IMR-90 (cell line): ENCODE measurements at regions not wholly inside any gene's neighbourhood (a gene's known extent, or its start where the extent isn't known, plus 50 kb on each side); places are given as distances from the start of the nearest gene placed in this dataset.

Source experiments
- ATAC-seq: fragments of 200-7000 bp; cut with Tn5 transposase; 2 replicates; pipeline ENCODE4 v1.9.1; 2020; ENCODE audit warnings: low read depth, mild to moderate bottlenecking, moderate library complexity
- BruUV-seq: library from RNA; stranded (reverse); fragments of 400-500 nt; replicated peaks from 2 replicates; lab custom pipeline; 2021; lab: Mats Ljungman, UMichigan
- CTCF ChIA-PET: fragments of 300-600 bp; formaldehyde crosslinking; extraction: SDS; loops from one replicate; lab custom pipeline; 2021; ENCODE audit warnings: antibody characterized with exemption; lab: Yijun Ruan, JAX
- POLR2A ChIA-PET: fragments of 300-600 bp; sonication (Branson Sonifier 250); formaldehyde crosslinking; loops from one replicate; lab custom pipeline; 2022; ENCODE audit warnings: antibody characterized with exemption; ENCODE audit not compliant: unreplicated experiment; lab: Charles Lee
- DNase-seq: peaks from one replicate; pipeline ENCODE4 v3.0.0; 2013
- H2AFZ ChIP-seq: replicated peaks from 2 replicates; pipeline ENCODE3; 2013; ENCODE audit warnings: low read length, mild to moderate bottlenecking; ENCODE audit not compliant: poor library complexity
- H2AK5ac ChIP-seq: 2 replicates; pipeline ENCODE4 v1.6.1; 2013; ENCODE audit warnings: low read depth, low read length, inconsistent platforms
- H2AK9ac ChIP-seq: replicated peaks from 2 replicates; pipeline ENCODE3; 2013; ENCODE audit warnings: mild to moderate bottlenecking, low read depth, low read length, moderate library complexity; ENCODE audit not compliant: poor library complexity
- H2BK120ac ChIP-seq: 2 replicates; pipeline ENCODE4 v1.6.1; 2013; ENCODE audit warnings: low read depth, low read length, inconsistent platforms
- H2BK15ac ChIP-seq: 3 replicates; pipeline ENCODE4 v1.6.1; 2013; ENCODE audit warnings: low read depth, low read length, inconsistent platforms
- H2BK20ac ChIP-seq: 2 replicates; pipeline ENCODE4 v1.6.1; 2013; ENCODE audit warnings: low read depth, mild to moderate bottlenecking, inconsistent platforms, low read length, moderate library complexity
- H2BK5ac ChIP-seq: 2 replicates; pipeline ENCODE4 v1.6.1; 2013; ENCODE audit warnings: mild to moderate bottlenecking, low read depth, low read length, inconsistent platforms; ENCODE audit not compliant: poor library complexity, severe bottlenecking
- H3K14ac ChIP-seq: replicated peaks from 2 replicates; pipeline ENCODE4 v1.6.1; 2013; ENCODE audit warnings: low read depth, low read length, inconsistent platforms
- H3K18ac ChIP-seq: 2 replicates; pipeline ENCODE4 v1.6.1; 2013; ENCODE audit warnings: low read depth, low read length, control low read depth
- H3K23ac ChIP-seq: 2 replicates; pipeline ENCODE4 v1.6.1; 2013; ENCODE audit warnings: low read depth, low read length, inconsistent platforms
- H3K27ac ChIP-seq: 2 replicates; pipeline ENCODE4 v1.5.1; 2013; ENCODE audit warnings: mild to moderate bottlenecking, control low read depth, low read length; ENCODE audit not compliant: insufficient read depth
- H3K27me3 ChIP-seq: 2 replicates; pipeline ENCODE4 v1.6.1; 2013; ENCODE audit warnings: low read length; ENCODE audit not compliant: control insufficient read depth, insufficient read depth
- H3K36me3 ChIP-seq: 2 replicates; pipeline ENCODE4 v1.6.1; 2013; ENCODE audit warnings: low read length, mixed read lengths; ENCODE audit not compliant: control insufficient read depth, insufficient read depth
- H3K4ac ChIP-seq: 2 replicates; pipeline ENCODE4 v1.6.1; 2013; ENCODE audit warnings: low read depth, low read length, inconsistent platforms
- H3K4me1 ChIP-seq: 2 replicates; pipeline ENCODE4 v1.6.1; 2013; ENCODE audit warnings: low read length, mixed read lengths; ENCODE audit not compliant: control insufficient read depth, insufficient read depth
- H3K4me2 ChIP-seq: 2 replicates; pipeline ENCODE4 v1.6.1; 2013; ENCODE audit warnings: low read depth, mild to moderate bottlenecking, control low read depth, low read length, moderate library complexity
- H3K4me3 ChIP-seq: 2 replicates; pipeline ENCODE4 v1.5.1; 2013; ENCODE audit warnings: low read depth, mild to moderate bottlenecking, control low read depth, low read length, moderate library complexity; ENCODE audit not compliant: insufficient read depth
- H3K56ac ChIP-seq: 2 replicates; pipeline ENCODE4 v1.6.1; 2013; ENCODE audit warnings: low read length, inconsistent platforms; ENCODE audit not compliant: insufficient read depth; ENCODE audit errors: extremely low read depth
- H3K79me1 ChIP-seq, 2 experiments: 2 replicates each; pipeline ENCODE4 v1.6.1; 2013; ENCODE audit warnings: low read length in 2 of 2, inconsistent platforms in 1 of 2, low read depth in 1 of 2
- H3K9ac ChIP-seq: 2 replicates; pipeline ENCODE4 v1.6.1; 2013; ENCODE audit warnings: low read depth, low read length, control low read depth
- H3K9me1 ChIP-seq: 2 replicates; pipeline ENCODE4 v1.6.1; 2013; ENCODE audit warnings: low read length, inconsistent platforms; ENCODE audit not compliant: insufficient read depth
- H3K9me3 ChIP-seq: 2 replicates; pipeline ENCODE4 v1.6.1; 2013; ENCODE audit warnings: low read length; ENCODE audit not compliant: control insufficient read depth, insufficient read depth
- H4K20me1 ChIP-seq: 2 replicates; pipeline ENCODE4 v1.6.1; 2013; ENCODE audit warnings: low read length, inconsistent platforms; ENCODE audit not compliant: insufficient read depth
- H4K5ac ChIP-seq: 2 replicates; pipeline ENCODE4 v1.6.1; 2013; ENCODE audit warnings: mild to moderate bottlenecking, low read depth, low read length, control low read depth
- H4K8ac ChIP-seq, 2 experiments: 2 replicates each; pipeline ENCODE4 v1.6.1; 2013; ENCODE audit warnings: low read depth in 2 of 2, low read length in 2 of 2, control low read depth in 1 of 2, inconsistent platforms in 1 of 2
- H4K91ac ChIP-seq: 2 replicates; pipeline ENCODE4 v1.6.1; 2013; ENCODE audit warnings: low read depth, low read length, inconsistent platforms; ENCODE audit not compliant: insufficient read depth
- BHLHE40 ChIP-seq: fragments of 150-350 bp; IDR thresholded peaks from 2 replicates; pipeline ENCODE4 v1.6.1; 2016; ENCODE audit warnings: mild to moderate bottlenecking, low read depth, low read length
- CEBPB ChIP-seq: IDR thresholded peaks from 2 replicates; pipeline ENCODE4 v1.6.1; 2012; ENCODE audit warnings: low read depth, low read length, improper control_type of control experiment
- FOS ChIP-seq: fragments of 150-350 bp; IDR thresholded peaks from 2 replicates; pipeline ENCODE4 v1.6.1; 2016; ENCODE audit warnings: low read depth, low read length
- MAFK ChIP-seq: IDR thresholded peaks from 2 replicates; pipeline ENCODE4 v1.6.1; 2012; ENCODE audit warnings: low read depth, low read length, improper control_type of control experiment
- MAZ ChIP-seq: IDR thresholded peaks from 2 replicates; pipeline ENCODE4 v1.6.1; 2012; ENCODE audit warnings: low read depth, mild to moderate bottlenecking, low read length, improper control_type of control experiment, moderate library complexity, borderline replicate concordance
- MXI1 ChIP-seq: IDR thresholded peaks from 2 replicates; pipeline ENCODE4 v1.6.1; 2012; ENCODE audit warnings: low read depth, mild to moderate bottlenecking, low read length, moderate library complexity, borderline replicate concordance
- RAD21 ChIP-seq: IDR thresholded peaks from 2 replicates; pipeline ENCODE4 v1.6.1; 2012; ENCODE audit warnings: low read length, improper control_type of control experiment
- RCOR1 ChIP-seq: IDR thresholded peaks from 2 replicates; pipeline ENCODE4 v1.6.1; 2012; ENCODE audit warnings: mild to moderate bottlenecking, low read length, improper control_type of control experiment; ENCODE audit not compliant: insufficient replicate concordance
- SMC3 ChIP-seq: fragments of 150-350 bp; IDR thresholded peaks from 2 replicates; pipeline ENCODE4 v1.6.1; 2016; ENCODE audit warnings: low read depth, mild to moderate bottlenecking, antibody characterized with exemption, low read length, moderate library complexity
- WGBS, 2 experiments: methylation state at CpG; one replicate each; pipeline versions ENCODE4 v1.1.5 to v1.1.7; 2013; ENCODE audit warnings: missing lambda C conversion rate in 2 of 2; ENCODE audit not compliant: insufficient read length in 1 of 2; ENCODE audit errors: extremely low coverage in 2 of 2; 5-methylcytosine and 5-hydroxymethylcytosine counted together
- dilution Hi-C: fragments of 300-500 bp; cut with HindIII; formaldehyde crosslinking; loops from one replicate; pipeline ENCODE4 v1.14.3; 2018; ENCODE audit warnings: low sequenced_read_pairs; ENCODE audit not compliant: unreplicated experiment
- in situ Hi-C: fragments of 300-500 bp; cut with MboI; formaldehyde crosslinking; loops from 3 replicates; pipeline ENCODE4 v1.14.3; 2019; ENCODE audit warnings: low sequenced_read_pairs, inconsistent platforms, mixed read lengths
- intact Hi-C: fragments of 100-400 bp; cut with micrococcal nuclease; formaldehyde crosslinking; loops from 2 replicates; pipeline ENCODE4 v1.10.0; 2022
- TF ChIP-seq, protein P1 (sequence below): fragments of 150-350 bp; IDR thresholded peaks from 2 replicates; pipeline ENCODE4 v1.6.1; 2017; ENCODE audit warnings: mild to moderate bottlenecking, antibody characterized with exemption, low read length, low read depth
- TF ChIP-seq, protein P2 (sequence below): conservative IDR thresholded peaks from 2 replicates; pipeline ENCODE4 v1.5.1; 2012; ENCODE audit warnings: mild to moderate bottlenecking, low read depth, low read length, improper control_type of control experiment

DNA sequence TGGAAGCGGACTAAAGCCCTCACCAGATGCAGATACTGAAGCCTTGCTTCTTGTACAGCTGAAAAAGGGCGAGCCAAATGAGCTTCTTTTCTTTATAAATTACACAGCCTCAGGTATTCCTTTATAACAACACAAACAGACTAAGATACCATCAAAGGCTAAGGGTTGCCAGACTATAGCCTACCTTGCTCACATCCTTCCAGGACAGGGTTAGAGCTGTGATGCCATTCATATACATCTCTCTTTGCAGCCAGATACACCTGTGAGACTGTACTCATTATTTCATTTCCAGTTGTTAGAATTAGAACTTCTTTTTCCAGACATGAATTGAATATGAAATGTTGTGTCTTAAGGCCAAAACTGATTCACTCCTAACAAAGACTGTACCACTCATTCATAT, 262.8 kb upstream of the NR2F2 start:
- H3K4me3 ChIP-seq: no peak overlapping the region
- ChIA-PET POLR2A (interaction anchor here (0.5 kb wide), 1 partner anchor 265 kb away, joined by 3 read pairs; no protein-coding TSS in a partner anchor), CTCF (no interaction called here)
- no peak overlapping the region for H2BK20ac ChIP-seq
- no peak overlapping the region for H3K27ac ChIP-seq
- H2BK120ac ChIP-seq: no peak overlapping the region
- H2BK5ac ChIP-seq: no peak overlapping the region
- no peak overlapping the region for H3K56ac ChIP-seq
- no peak overlapping the region for H2BK15ac ChIP-seq
- no peak overlapping the region for H4K5ac ChIP-seq
- H4K20me1 ChIP-seq: no peaks in the 10 kb centered on the region
- H3K4me1 ChIP-seq: peaks cover 2% of the 10 kb centered on the region
- DNase-seq: no peak
- H2AFZ ChIP-seq: no peak overlapping the region
- no peak overlapping the region for H3K18ac ChIP-seq
- H3K9me3 ChIP-seq: peaks cover 2% of the 10 kb centered on the region; the same call in 1 of the 2 replicates
- in situ Hi-C loops (no loop called here), dilution Hi-C loops (no loop called here), intact Hi-C loops (no loop called here)
- 88% methylated on average over 2 of the region's 2 CpGs; no CpG with 5 or more reads in 1 of the 2 experiments for WGBS, 2 experiments
- H2AK5ac ChIP-seq: no peak overlapping the region
- H3K4me2 ChIP-seq: no peak overlapping the region
- H4K8ac ChIP-seq: no peak overlapping the region
- H3K9ac ChIP-seq: no peak overlapping the region
- no peak overlapping the region for H3K14ac ChIP-seq
- H2AK9ac ChIP-seq: no peak overlapping the region
- no peaks in the 10 kb centered on the region for H3K36me3 ChIP-seq
- no peak for ATAC-seq
- no peaks in the 10 kb centered on the region for H3K9me1 ChIP-seq
- BruUV-seq: no TSS peak
- no peaks in the 10 kb centered on the region for H3K27me3 ChIP-seq
- H3K4ac ChIP-seq: no peak overlapping the region
- no peak overlapping the region for H3K23ac ChIP-seq
- TF ChIP-seq CEBPB (no peak), RAD21 (no peak), MXI1 (no peak), MAFK (no peak), FOS (no peak), RCOR1 (no peak), SMC3 (no peak), BHLHE40 (no peak), MAZ (no peak)
- TF ChIP-seq, protein P1, sequence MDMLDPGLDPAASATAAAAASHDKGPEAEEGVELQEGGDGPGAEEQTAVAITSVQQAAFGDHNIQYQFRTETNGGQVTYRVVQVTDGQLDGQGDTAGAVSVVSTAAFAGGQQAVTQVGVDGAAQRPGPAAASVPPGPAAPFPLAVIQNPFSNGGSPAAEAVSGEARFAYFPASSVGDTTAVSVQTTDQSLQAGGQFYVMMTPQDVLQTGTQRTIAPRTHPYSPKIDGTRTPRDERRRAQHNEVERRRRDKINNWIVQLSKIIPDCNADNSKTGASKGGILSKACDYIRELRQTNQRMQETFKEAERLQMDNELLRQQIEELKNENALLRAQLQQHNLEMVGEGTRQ: no peak
- TF ChIP-seq, protein P2, sequence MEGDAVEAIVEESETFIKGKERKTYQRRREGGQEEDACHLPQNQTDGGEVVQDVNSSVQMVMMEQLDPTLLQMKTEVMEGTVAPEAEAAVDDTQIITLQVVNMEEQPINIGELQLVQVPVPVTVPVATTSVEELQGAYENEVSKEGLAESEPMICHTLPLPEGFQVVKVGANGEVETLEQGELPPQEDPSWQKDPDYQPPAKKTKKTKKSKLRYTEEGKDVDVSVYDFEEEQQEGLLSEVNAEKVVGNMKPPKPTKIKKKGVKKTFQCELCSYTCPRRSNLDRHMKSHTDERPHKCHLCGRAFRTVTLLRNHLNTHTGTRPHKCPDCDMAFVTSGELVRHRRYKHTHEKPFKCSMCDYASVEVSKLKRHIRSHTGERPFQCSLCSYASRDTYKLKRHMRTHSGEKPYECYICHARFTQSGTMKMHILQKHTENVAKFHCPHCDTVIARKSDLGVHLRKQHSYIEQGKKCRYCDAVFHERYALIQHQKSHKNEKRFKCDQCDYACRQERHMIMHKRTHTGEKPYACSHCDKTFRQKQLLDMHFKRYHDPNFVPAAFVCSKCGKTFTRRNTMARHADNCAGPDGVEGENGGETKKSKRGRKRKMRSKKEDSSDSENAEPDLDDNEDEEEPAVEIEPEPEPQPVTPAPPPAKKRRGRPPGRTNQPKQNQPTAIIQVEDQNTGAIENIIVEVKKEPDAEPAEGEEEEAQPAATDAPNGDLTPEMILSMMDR: no peak
- H4K91ac ChIP-seq: no peak overlapping the region
- H3K79me1 ChIP-seq: no peaks in the 10 kb centered on the region
